Endodermal cell (in vitro differentiated cells): ENCODE measurements at regions not wholly inside any gene's neighbourhood (a gene's known extent, or its start where the extent isn't known, plus 50 kb on each side); places are given as distances from the start of the nearest gene placed in this dataset.
"Not testable (repeated sequence)": the region's sequence is repeated elsewhere in the genome, so short reads cannot be mapped to it uniquely, and the experiment has no call there.

Source experiments
- DNase-seq: peaks from one replicate; pipeline ENCODE4 v3.0.0-alpha.2; 2017
- H3K27ac ChIP-seq: 2 replicates; pipeline ENCODE4 v1.5.1; 2013; ENCODE audit warnings: mild to moderate bottlenecking, low read depth, low read length, moderate library complexity
- H3K27me3 ChIP-seq: 2 replicates; pipeline ENCODE4 v1.6.1; 2013; ENCODE audit warnings: mild to moderate bottlenecking, low read length, moderate library complexity; ENCODE audit not compliant: insufficient read depth, control insufficient read depth, poor library complexity, severe bottlenecking
- H3K36me3 ChIP-seq: 2 replicates; pipeline ENCODE4 v1.7.0; 2013; ENCODE audit warnings: mild to moderate bottlenecking, low read length, moderate library complexity; ENCODE audit not compliant: control insufficient read depth, insufficient read depth
- H3K4me1 ChIP-seq: one replicate; pipeline ENCODE4 v1.7.0; 2013; ENCODE audit warnings: low read length; ENCODE audit not compliant: control insufficient read depth, insufficient read depth
- H3K4me3 ChIP-seq: 2 replicates; pipeline ENCODE4 v1.5.1; 2013; ENCODE audit warnings: mild to moderate bottlenecking, low read length, moderate library complexity
- H3K9ac ChIP-seq: 2 replicates; pipeline ENCODE4 v1.6.1; 2013; ENCODE audit warnings: mild to moderate bottlenecking, low read length, moderate library complexity; ENCODE audit not compliant: poor library complexity, severe bottlenecking; ENCODE audit errors: extremely low read depth
- H3K9me3 ChIP-seq: 2 replicates; pipeline ENCODE4 v1.6.1; 2013; ENCODE audit warnings: mild to moderate bottlenecking, low read length, moderate library complexity; ENCODE audit not compliant: control insufficient read depth
- H3K27ac Mint-ChIP-seq: 2 replicates; pipeline ENCODE4 v1.8.0; 2020; ENCODE audit warnings: mixed read lengths
- H3K27me3 Mint-ChIP-seq: 2 replicates; pipeline ENCODE4 v1.8.0; 2021; ENCODE audit warnings: mild to moderate bottlenecking, mixed read lengths; ENCODE audit not compliant: insufficient read depth
- H3K36me3 Mint-ChIP-seq: 2 replicates; pipeline ENCODE4 v1.8.0; 2020; ENCODE audit warnings: low read depth, mixed read lengths
- H3K4me1 Mint-ChIP-seq: 2 replicates; pipeline ENCODE4 v1.8.0; 2020; ENCODE audit warnings: mixed read lengths
- H3K4me3 Mint-ChIP-seq: 2 replicates; pipeline ENCODE4 v1.8.0; 2020; ENCODE audit warnings: mild to moderate bottlenecking, moderate library complexity, mixed read lengths
- H3K9me3 Mint-ChIP-seq: 2 replicates; pipeline ENCODE4 v1.8.0; 2020; ENCODE audit warnings: mild to moderate bottlenecking, mixed read lengths
- CTCF ChIP-seq: fragments of 200-600 bp; sonication (generic); conservative IDR thresholded peaks from 2 replicates; pipeline ENCODE4 v1.5.0; 2021; ENCODE audit warnings: antibody characterized with exemption, mild to moderate bottlenecking
- WGBS, 2 experiments: methylation state at CpG; one replicate each; pipeline versions ENCODE4 v1.1.5 to v1.1.7; 2013; ENCODE audit warnings: missing lambda C conversion rate in 2 of 2, mixed read lengths in 1 of 2; ENCODE audit not compliant: insufficient coverage in 1 of 2, insufficient read length in 1 of 2; 5-methylcytosine and 5-hydroxymethylcytosine counted together

DNA sequence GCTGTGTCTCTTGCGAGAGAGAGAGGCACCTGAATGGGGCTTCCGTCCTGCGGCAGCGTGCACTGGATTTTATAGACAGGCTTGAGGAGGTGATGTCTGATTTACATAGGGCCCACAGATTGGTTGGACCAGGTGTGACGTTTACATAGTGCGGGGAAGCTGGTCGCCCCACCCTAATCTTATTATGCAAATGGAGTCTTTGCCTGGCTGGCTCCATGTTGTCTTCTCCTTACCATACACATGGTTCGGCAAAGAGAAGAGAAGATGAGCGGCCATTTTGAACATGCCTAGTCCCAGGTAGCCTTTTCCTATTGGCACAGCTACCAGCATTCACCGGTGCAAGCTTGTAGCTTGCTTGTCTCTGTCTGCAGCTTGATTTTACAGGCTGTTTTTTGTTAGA lies 238.5 kb upstream of the GALNT17 start:
- Mint-ChIP-seq H3K4me3 (no peak overlapping the region), H3K9me3 (peaks cover 48% of the 10 kb centered on the region)
- DNase-seq = peak; percentile 80

GRCh38 chr7:70893971-70894715 lies 237.8 kb upstream of the GALNT17 start:
- WGBS, 2 experiments = 68 to 73% methylated on average over 3 to 4 of the region's 4 CpGs
- DNase-seq = peak; percentile 81
- H3K4me3 Mint-ChIP-seq = peak overlapping the region; percentile 1

More for the DNA sequence above, 238.5 kb upstream of the GALNT17 start:
- Histone ChIP-seq H3K4me1 (peaks cover 9% of the 10 kb centered on the region), H3K27me3 (no peaks in the 10 kb centered on the region), H3K4me3 (no peak overlapping the region), H3K9me3 (peaks cover 43% of the 10 kb centered on the region), H3K9ac (no peak overlapping the region), H3K36me3 (no peaks in the 10 kb centered on the region), H3K27ac (no peak overlapping the region)
- WGBS, 2 experiments = 77 to 91% methylated on average over 5 to 10 of the region's 10 CpGs
- Mint-ChIP-seq H3K4me1 (peaks cover 26% of the 10 kb centered on the region), H3K27ac (peak overlapping the region; percentile 72), H3K36me3 (peaks cover 18% of the 10 kb centered on the region), H3K27me3 (peaks cover 5% of the 10 kb centered on the region)
- TF ChIP-seq CTCF = no peak

GRCh38 chr7:70894799-70895198 lies 237.1 kb upstream of the GALNT17 start:
- H3K27ac Mint-ChIP-seq = peak overlapping the region; percentile 72
- H3K9me3 ChIP-seq = peaks cover 37% of the 10 kb centered on the region

More at GRCh38 chr7:70893971-70894715, 237.8 kb upstream of the GALNT17 start:
- Histone ChIP-seq H3K9ac (no peak overlapping the region), H3K36me3 (no peaks in the 10 kb centered on the region), H3K9me3 (peaks cover 42% of the 10 kb centered on the region), H3K4me3 (no peak overlapping the region), H3K27me3 (no peaks in the 10 kb centered on the region), H3K4me1 (peaks cover 9% of the 10 kb centered on the region), H3K27ac (no peak overlapping the region)
- Mint-ChIP-seq H3K9me3 (peaks cover 47% of the 10 kb centered on the region), H3K36me3 (peaks cover 16% of the 10 kb centered on the region), H3K27ac (peak overlapping the region; percentile 72), H3K4me1 (peaks cover 26% of the 10 kb centered on the region), H3K27me3 (peaks cover 5% of the 10 kb centered on the region)
- TF ChIP-seq CTCF = no peak

GRCh38 chr7:70895337-70896200 lies 236.4 kb upstream of the GALNT17 start:
- H3K27ac Mint-ChIP-seq = peak overlapping the region; percentile 50

More at GRCh38 chr7:70894799-70895198, 237.1 kb upstream of the GALNT17 start:
- Mint-ChIP-seq H3K4me3 (peak overlapping the region; percentile 1), H3K27me3 (no peaks in the 10 kb centered on the region), H3K4me1 (peaks cover 26% of the 10 kb centered on the region), H3K36me3 (peaks cover 11% of the 10 kb centered on the region), H3K9me3 (peaks cover 47% of the 10 kb centered on the region)
- no peak overlapping the region for H3K4me3 ChIP-seq
- H3K27me3 ChIP-seq = no peaks in the 10 kb centered on the region
- no peak overlapping the region for H3K27ac ChIP-seq
- no peaks in the 10 kb centered on the region for H3K36me3 ChIP-seq
- WGBS, 2 experiments = 92 to 100% methylated on average over 4 to 6 of the region's 6 CpGs
- no peak overlapping the region for H3K9ac ChIP-seq
- peaks cover 9% of the 10 kb centered on the region for H3K4me1 ChIP-seq
- TF ChIP-seq CTCF = no peak
- DNase-seq = peak; percentile 83

More at GRCh38 chr7:70895337-70896200, 236.4 kb upstream of the GALNT17 start:
- not testable (repeated sequence) for H3K4me3 ChIP-seq, H3K27me3 ChIP-seq, H3K9ac ChIP-seq, H3K4me1 ChIP-seq, H3K36me3 Mint-ChIP-seq, H3K36me3 ChIP-seq, H3K27me3 Mint-ChIP-seq, H3K27ac ChIP-seq
- peak; percentile 52 for DNase-seq
- H3K4me3 Mint-ChIP-seq = peak overlapping the region; percentile 1
- peaks cover 26% of the 10 kb centered on the region for H3K4me1 Mint-ChIP-seq
- H3K9me3 Mint-ChIP-seq = peaks cover 42% of the 10 kb centered on the region
- H3K9me3 ChIP-seq = peaks cover 29% of the 10 kb centered on the region
- WGBS, 2 experiments = 83 to 88% methylated on average over 3 to 7 of the region's 7 CpGs
